IMR-90 (cell line): ENCODE measurements at regions not wholly inside any gene's neighbourhood (a gene's known extent, or its start where the extent isn't known, plus 50 kb on each side); places are given as distances from the start of the nearest gene placed in this dataset.

Source experiments
- ATAC-seq: fragments of 200-7000 bp; cut with Tn5 transposase; 2 replicates; pipeline ENCODE4 v1.9.1; 2020; ENCODE audit warnings: low read depth, mild to moderate bottlenecking, moderate library complexity
- BruUV-seq: library from RNA; stranded (reverse); fragments of 400-500 nt; replicated peaks from 2 replicates; lab custom pipeline; 2021; lab: Mats Ljungman, UMichigan
- CTCF ChIA-PET: fragments of 300-600 bp; formaldehyde crosslinking; extraction: SDS; loops from one replicate; lab custom pipeline; 2021; ENCODE audit warnings: antibody characterized with exemption; lab: Yijun Ruan, JAX
- POLR2A ChIA-PET: fragments of 300-600 bp; sonication (Branson Sonifier 250); formaldehyde crosslinking; loops from one replicate; lab custom pipeline; 2022; ENCODE audit warnings: antibody characterized with exemption; ENCODE audit not compliant: unreplicated experiment; lab: Charles Lee
- DNase-seq: peaks from one replicate; pipeline ENCODE4 v3.0.0; 2013
- H2AFZ ChIP-seq: replicated peaks from 2 replicates; pipeline ENCODE3; 2013; ENCODE audit warnings: low read length, mild to moderate bottlenecking; ENCODE audit not compliant: poor library complexity
- H2AK5ac ChIP-seq: 2 replicates; pipeline ENCODE4 v1.6.1; 2013; ENCODE audit warnings: low read depth, low read length, inconsistent platforms
- H2AK9ac ChIP-seq: replicated peaks from 2 replicates; pipeline ENCODE3; 2013; ENCODE audit warnings: mild to moderate bottlenecking, low read depth, low read length, moderate library complexity; ENCODE audit not compliant: poor library complexity
- H2BK120ac ChIP-seq: 2 replicates; pipeline ENCODE4 v1.6.1; 2013; ENCODE audit warnings: low read depth, low read length, inconsistent platforms
- H2BK15ac ChIP-seq: 3 replicates; pipeline ENCODE4 v1.6.1; 2013; ENCODE audit warnings: low read depth, low read length, inconsistent platforms
- H2BK20ac ChIP-seq: 2 replicates; pipeline ENCODE4 v1.6.1; 2013; ENCODE audit warnings: low read depth, mild to moderate bottlenecking, inconsistent platforms, low read length, moderate library complexity
- H2BK5ac ChIP-seq: 2 replicates; pipeline ENCODE4 v1.6.1; 2013; ENCODE audit warnings: mild to moderate bottlenecking, low read depth, low read length, inconsistent platforms; ENCODE audit not compliant: poor library complexity, severe bottlenecking
- H3K14ac ChIP-seq: replicated peaks from 2 replicates; pipeline ENCODE4 v1.6.1; 2013; ENCODE audit warnings: low read depth, low read length, inconsistent platforms
- H3K18ac ChIP-seq: 2 replicates; pipeline ENCODE4 v1.6.1; 2013; ENCODE audit warnings: low read depth, low read length, control low read depth
- H3K23ac ChIP-seq: 2 replicates; pipeline ENCODE4 v1.6.1; 2013; ENCODE audit warnings: low read depth, low read length, inconsistent platforms
- H3K27ac ChIP-seq: 2 replicates; pipeline ENCODE4 v1.5.1; 2013; ENCODE audit warnings: mild to moderate bottlenecking, control low read depth, low read length; ENCODE audit not compliant: insufficient read depth
- H3K27me3 ChIP-seq: 2 replicates; pipeline ENCODE4 v1.6.1; 2013; ENCODE audit warnings: low read length; ENCODE audit not compliant: control insufficient read depth, insufficient read depth
- H3K36me3 ChIP-seq: 2 replicates; pipeline ENCODE4 v1.6.1; 2013; ENCODE audit warnings: low read length, mixed read lengths; ENCODE audit not compliant: control insufficient read depth, insufficient read depth
- H3K4ac ChIP-seq: 2 replicates; pipeline ENCODE4 v1.6.1; 2013; ENCODE audit warnings: low read depth, low read length, inconsistent platforms
- H3K4me1 ChIP-seq: 2 replicates; pipeline ENCODE4 v1.6.1; 2013; ENCODE audit warnings: low read length, mixed read lengths; ENCODE audit not compliant: control insufficient read depth, insufficient read depth
- H3K4me2 ChIP-seq: 2 replicates; pipeline ENCODE4 v1.6.1; 2013; ENCODE audit warnings: low read depth, mild to moderate bottlenecking, control low read depth, low read length, moderate library complexity
- H3K4me3 ChIP-seq: 2 replicates; pipeline ENCODE4 v1.5.1; 2013; ENCODE audit warnings: low read depth, mild to moderate bottlenecking, control low read depth, low read length, moderate library complexity; ENCODE audit not compliant: insufficient read depth
- H3K56ac ChIP-seq: 2 replicates; pipeline ENCODE4 v1.6.1; 2013; ENCODE audit warnings: low read length, inconsistent platforms; ENCODE audit not compliant: insufficient read depth; ENCODE audit errors: extremely low read depth
- H3K79me1 ChIP-seq, 2 experiments: 2 replicates each; pipeline ENCODE4 v1.6.1; 2013; ENCODE audit warnings: low read length in 2 of 2, inconsistent platforms in 1 of 2, low read depth in 1 of 2
- H3K9ac ChIP-seq: 2 replicates; pipeline ENCODE4 v1.6.1; 2013; ENCODE audit warnings: low read depth, low read length, control low read depth
- H3K9me1 ChIP-seq: 2 replicates; pipeline ENCODE4 v1.6.1; 2013; ENCODE audit warnings: low read length, inconsistent platforms; ENCODE audit not compliant: insufficient read depth
- H3K9me3 ChIP-seq: 2 replicates; pipeline ENCODE4 v1.6.1; 2013; ENCODE audit warnings: low read length; ENCODE audit not compliant: control insufficient read depth, insufficient read depth
- H4K20me1 ChIP-seq: 2 replicates; pipeline ENCODE4 v1.6.1; 2013; ENCODE audit warnings: low read length, inconsistent platforms; ENCODE audit not compliant: insufficient read depth
- H4K5ac ChIP-seq: 2 replicates; pipeline ENCODE4 v1.6.1; 2013; ENCODE audit warnings: mild to moderate bottlenecking, low read depth, low read length, control low read depth
- H4K8ac ChIP-seq, 2 experiments: 2 replicates each; pipeline ENCODE4 v1.6.1; 2013; ENCODE audit warnings: low read depth in 2 of 2, low read length in 2 of 2, control low read depth in 1 of 2, inconsistent platforms in 1 of 2
- H4K91ac ChIP-seq: 2 replicates; pipeline ENCODE4 v1.6.1; 2013; ENCODE audit warnings: low read depth, low read length, inconsistent platforms; ENCODE audit not compliant: insufficient read depth
- BHLHE40 ChIP-seq: fragments of 150-350 bp; IDR thresholded peaks from 2 replicates; pipeline ENCODE4 v1.6.1; 2016; ENCODE audit warnings: mild to moderate bottlenecking, low read depth, low read length
- CHD1 ChIP-seq: IDR thresholded peaks from 2 replicates; pipeline ENCODE4 v1.6.1; 2012; ENCODE audit warnings: low read depth, low read length, improper control_type of control experiment
- CTCF ChIP-seq: conservative IDR thresholded peaks from 2 replicates; pipeline ENCODE4 v1.5.1; 2012; ENCODE audit warnings: mild to moderate bottlenecking, low read depth, low read length, improper control_type of control experiment
- FOS ChIP-seq: fragments of 150-350 bp; IDR thresholded peaks from 2 replicates; pipeline ENCODE4 v1.6.1; 2016; ENCODE audit warnings: low read depth, low read length
- MAZ ChIP-seq: IDR thresholded peaks from 2 replicates; pipeline ENCODE4 v1.6.1; 2012; ENCODE audit warnings: low read depth, mild to moderate bottlenecking, low read length, improper control_type of control experiment, moderate library complexity, borderline replicate concordance
- RAD21 ChIP-seq: IDR thresholded peaks from 2 replicates; pipeline ENCODE4 v1.6.1; 2012; ENCODE audit warnings: low read length, improper control_type of control experiment
- RFX5 ChIP-seq: IDR thresholded peaks from 2 replicates; pipeline ENCODE4 v1.8.0; 2012; ENCODE audit warnings: low read depth, mild to moderate bottlenecking, low read length, moderate library complexity
- WGBS, 2 experiments: methylation state at CpG; one replicate each; pipeline versions ENCODE4 v1.1.5 to v1.1.7; 2013; ENCODE audit warnings: missing lambda C conversion rate in 2 of 2; ENCODE audit not compliant: insufficient read length in 1 of 2; ENCODE audit errors: extremely low coverage in 2 of 2; 5-methylcytosine and 5-hydroxymethylcytosine counted together
- dilution Hi-C: fragments of 300-500 bp; cut with HindIII; formaldehyde crosslinking; loops from one replicate; pipeline ENCODE4 v1.14.3; 2018; ENCODE audit warnings: low sequenced_read_pairs; ENCODE audit not compliant: unreplicated experiment
- in situ Hi-C: fragments of 300-500 bp; cut with MboI; formaldehyde crosslinking; loops from 3 replicates; pipeline ENCODE4 v1.14.3; 2019; ENCODE audit warnings: low sequenced_read_pairs, inconsistent platforms, mixed read lengths
- intact Hi-C: fragments of 100-400 bp; cut with micrococcal nuclease; formaldehyde crosslinking; loops from 2 replicates; pipeline ENCODE4 v1.10.0; 2022

- Histone ChIP-seq H3K4ac (no peak overlapping the region), H2BK15ac (no peak overlapping the region), H2BK5ac (no peak overlapping the region), H3K4me2 (no peak overlapping the region), H3K14ac (no peak overlapping the region), H3K9me3 (no peaks in the 10 kb centered on the region), H4K8ac (no peak overlapping the region), H2AK5ac (no peak overlapping the region), H2AK9ac (no peak overlapping the region), H3K4me1 (no peaks in the 10 kb centered on the region), H3K27ac (no peak overlapping the region), H3K79me1 (no peaks in the 10 kb centered on the region), H3K4me3 (no peak overlapping the region), H4K91ac (no peak overlapping the region), H3K18ac (no peak overlapping the region), H3K9me1 (no peaks in the 10 kb centered on the region), H3K36me3 (no peaks in the 10 kb centered on the region), H4K20me1 (no peaks in the 10 kb centered on the region), H4K5ac (no peak overlapping the region), H2BK20ac (no peak overlapping the region), H2BK120ac (no peak overlapping the region), H2AFZ (no peak overlapping the region), H3K23ac (no peak overlapping the region), H3K56ac (no peak overlapping the region), H3K9ac (no peak overlapping the region), H3K27me3 (peaks cover 30% of the 10 kb centered on the region)
- no peak for DNase-seq
- no peak for ATAC-seq
- TF ChIP-seq RFX5 (no peak), BHLHE40 (no peak), RAD21 (no peak), MAZ (no peak), CTCF (no peak), CHD1 (no peak), FOS (no peak)
- no TSS peak for BruUV-seq
- in situ Hi-C loops (no loop called here), intact Hi-C loops (no loop called here), dilution Hi-C loops (no loop called here)
- CTCF ChIA-PET = no interaction called here
- no CpG with 5 or more reads among the region's 3 CpGs for WGBS, 2 experiments
- POLR2A ChIA-PET = no interaction called here
Measured at GRCh38 chr6:14371530-14371929, 254.0 kb downstream of the CD83 start.
